HG03571 (cell line): ENCODE measurements at regions not wholly inside any gene's neighbourhood (a gene's known extent, or its start where the extent isn't known, plus 50 kb on each side); places are given as distances from the start of the nearest gene placed in this dataset.
"Not testable (repeated sequence)": the region's sequence is repeated elsewhere in the genome, so short reads cannot be mapped to it uniquely, and the experiment has no call there.

Source experiments
- ATAC-seq: cut with Tn5 transposase; IDR thresholded peaks from one replicate; pipeline ENCODE4 v1.9.1; 2021; ENCODE audit not compliant: unreplicated experiment

DNA sequence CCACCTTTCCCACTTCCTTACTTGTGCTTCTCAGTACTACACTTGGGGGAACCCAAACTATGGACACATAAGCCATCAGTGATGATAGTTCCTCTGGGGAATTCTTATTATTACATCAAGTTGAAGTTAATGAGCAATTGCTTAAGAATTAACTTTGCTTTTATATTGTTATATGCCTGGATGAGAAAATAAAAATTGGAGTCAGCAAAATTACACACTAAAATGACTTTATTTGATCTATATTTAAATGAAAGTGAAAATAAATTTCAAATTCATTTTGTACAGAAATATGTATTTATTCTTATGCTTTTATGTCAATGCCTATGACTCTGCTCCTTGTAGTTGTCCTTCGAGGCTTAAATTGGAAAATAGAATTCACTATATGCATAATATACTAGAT lies 149.4 kb upstream of the KCND2 start:
- ATAC-seq: no peak

DNA sequence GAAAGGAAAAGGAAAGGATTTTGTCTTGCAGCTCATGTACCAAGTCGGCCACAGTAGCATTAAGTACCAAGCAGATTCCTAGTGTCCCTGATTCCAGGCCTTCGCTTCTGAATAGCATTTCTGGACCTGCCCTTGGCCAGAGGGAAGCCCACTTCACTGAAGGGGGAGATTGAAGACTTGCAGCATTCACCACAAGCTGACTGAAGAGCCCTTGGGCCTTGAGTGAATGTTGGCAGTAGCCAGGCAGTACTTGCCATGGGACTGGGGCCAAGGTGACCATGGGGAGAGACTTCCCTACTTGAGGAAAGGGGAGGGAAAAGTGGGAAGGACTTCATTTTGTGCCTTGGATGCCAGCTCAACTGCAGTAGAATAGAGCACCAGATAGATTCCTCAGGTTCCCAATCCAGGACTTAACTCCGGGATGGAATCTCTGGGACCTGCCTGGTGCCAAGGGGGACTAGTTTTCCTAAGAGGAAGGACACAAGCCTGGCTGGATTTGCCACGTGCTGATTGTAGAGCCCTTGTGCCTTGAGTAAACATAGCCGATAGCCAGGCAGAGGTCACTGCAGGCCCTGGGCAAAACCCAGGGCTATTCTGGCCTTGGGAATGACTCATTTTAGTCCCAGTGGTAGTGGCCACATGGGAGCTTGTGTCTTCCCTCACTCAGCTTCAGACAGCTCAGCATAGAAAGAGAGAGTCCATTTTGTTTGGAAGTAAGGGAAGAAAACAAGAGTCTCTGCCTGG lies 141.7 kb upstream of the KCND2 start:
- ATAC-seq: no peak

DNA sequence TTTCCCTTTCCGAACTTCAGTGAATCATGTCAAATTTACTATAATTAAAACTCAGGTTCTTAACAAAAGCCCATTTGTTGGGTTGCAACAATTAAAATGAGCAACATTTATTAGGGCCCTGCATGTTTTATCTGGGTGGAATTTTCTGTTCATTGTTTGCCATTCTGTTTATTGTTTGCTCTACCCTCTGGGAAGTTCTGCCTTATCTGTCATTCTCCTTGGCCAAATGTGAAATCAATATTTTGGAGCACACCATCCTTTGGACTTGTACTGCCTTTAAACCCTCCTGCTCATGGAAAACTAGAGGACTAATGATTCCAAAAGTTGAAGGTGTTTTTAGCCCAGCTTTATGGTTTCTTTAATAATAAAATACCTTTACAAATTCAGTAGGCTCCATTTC lies 134.5 kb upstream of the KCND2 start:
- no peak for ATAC-seq

DNA sequence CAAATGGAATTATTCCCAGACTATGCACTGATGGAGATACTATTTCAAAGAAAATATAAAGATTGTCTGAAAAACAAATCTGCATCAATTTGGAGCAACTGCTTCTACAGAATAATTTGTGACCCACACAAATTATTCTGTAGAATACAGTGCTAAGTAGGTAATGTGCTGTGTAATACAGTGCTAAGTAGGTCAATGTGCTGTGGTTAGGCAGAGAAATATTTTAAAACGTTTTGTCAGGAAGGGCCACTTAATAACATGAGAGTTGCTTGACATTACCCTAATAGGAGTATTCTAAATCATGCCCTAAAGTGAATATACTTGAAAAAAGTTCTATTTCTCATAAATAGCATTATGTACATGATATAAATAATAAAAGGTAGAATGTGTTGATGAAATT lies 116.5 kb upstream of the KCND2 start:
- no peak for ATAC-seq

DNA sequence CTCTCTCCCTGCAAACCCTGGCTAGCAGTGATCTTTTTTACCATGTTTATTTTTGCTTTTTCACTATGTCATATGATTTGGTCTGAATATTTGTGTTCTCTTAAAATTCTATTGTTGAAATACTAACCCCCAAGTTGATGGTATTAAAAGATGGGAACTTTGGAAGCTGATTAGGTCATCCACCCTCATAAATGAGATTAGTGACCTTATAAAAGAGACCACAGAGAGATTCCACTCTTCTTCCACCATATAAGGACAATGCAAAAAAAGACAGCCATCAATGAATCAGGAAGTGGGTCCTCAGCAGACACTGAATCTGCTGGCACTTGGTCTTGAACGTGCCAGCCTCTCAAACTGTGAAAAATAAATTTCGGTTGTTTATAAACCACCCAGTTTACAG lies 112.8 kb upstream of the KCND2 start:
- ATAC-seq: no peak

DNA sequence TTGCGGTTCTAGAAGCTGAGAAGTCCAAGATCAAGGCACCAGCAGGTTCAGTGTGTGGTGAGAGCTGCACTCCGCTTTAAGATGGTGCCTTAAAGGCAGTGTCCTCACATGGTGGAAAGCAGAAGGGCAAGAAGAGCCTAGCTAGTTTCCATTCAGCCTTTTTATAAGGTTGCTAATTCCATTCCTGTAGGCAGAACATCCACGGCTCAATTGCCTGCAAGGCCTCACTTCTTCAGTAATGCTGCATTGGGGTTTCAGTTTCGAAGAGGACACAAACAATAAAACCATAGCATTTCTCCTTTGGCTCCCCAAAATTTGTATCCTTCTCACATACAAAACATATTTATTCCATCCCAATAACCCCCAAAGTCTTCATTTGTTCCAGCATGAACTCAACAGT lies 109.5 kb upstream of the KCND2 start:
- ATAC-seq: no peak

DNA sequence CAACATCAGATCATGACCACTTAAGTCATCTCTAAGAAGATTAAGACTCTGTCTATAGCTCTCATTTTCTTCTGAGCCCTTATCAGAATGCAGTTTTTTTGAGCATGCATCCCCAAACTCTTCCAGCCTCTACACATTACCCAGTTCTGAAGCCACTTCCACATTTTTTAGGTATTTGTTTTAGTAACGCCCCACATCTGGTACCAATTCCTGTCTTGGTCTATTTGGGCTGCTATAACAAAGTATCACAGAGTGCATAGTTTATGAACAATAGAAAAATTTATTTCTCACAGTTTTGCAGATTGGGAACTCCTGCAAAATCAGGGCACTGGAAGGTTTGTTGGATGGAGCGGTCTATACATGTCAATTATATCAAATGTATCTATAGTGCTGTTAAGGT lies 107.7 kb upstream of the KCND2 start:
- ATAC-seq: no peak

DNA sequence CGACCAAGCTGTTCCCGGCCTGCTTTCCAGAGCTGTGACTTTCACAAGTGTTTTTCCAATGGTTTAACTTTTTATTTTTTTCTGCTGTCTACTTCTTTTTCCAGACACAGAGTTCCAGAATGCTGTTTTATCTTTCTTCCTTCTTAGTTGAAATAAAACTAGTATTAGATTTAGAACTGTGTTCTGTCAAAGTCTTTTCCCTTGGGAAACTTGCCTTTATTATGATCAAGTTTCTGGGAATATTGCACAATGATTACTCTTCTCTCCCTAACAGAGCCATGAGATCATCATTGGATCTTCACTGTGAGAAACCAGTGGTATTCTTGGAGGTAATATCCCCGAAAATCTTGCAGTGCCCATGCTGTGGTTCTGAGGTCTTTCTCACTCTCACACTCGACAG lies 104.9 kb upstream of the KCND2 start:
- no peak for ATAC-seq

DNA sequence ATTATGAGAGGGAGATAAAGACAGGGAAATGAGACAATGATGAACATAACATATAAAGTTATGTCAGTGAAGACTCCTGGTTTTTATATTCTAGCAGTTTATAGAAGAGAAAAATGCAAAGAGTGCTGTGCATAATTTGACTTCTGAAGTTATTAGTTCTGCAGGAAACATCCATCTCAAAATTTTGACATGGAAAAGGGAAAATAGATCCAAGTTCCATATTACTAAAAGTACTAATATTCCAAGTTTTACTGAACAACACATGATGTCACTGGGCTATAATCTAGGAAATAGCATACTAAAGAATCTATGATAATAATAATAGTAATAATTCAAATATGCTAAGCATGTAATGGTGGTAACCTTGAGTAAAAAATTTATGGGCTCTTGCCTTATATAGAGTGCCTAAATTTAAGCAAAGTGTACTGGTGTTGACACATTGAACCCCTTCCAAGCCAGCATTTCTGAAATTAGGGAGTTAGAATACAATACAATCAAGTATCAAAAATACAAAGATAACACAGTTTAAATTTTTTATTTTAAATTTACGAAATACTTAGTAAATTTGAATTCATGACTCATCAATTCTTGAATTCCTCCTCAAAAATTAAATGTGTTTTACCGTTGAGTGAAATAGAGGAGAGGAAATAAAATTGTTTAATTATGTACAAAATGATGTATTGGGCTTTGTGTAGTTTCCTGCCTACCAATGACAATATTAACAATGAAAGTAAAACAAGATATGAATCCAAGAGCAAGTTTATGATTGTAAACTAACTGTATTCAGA lies 102.8 kb upstream of the KCND2 start:
- ATAC-seq: no peak

DNA sequence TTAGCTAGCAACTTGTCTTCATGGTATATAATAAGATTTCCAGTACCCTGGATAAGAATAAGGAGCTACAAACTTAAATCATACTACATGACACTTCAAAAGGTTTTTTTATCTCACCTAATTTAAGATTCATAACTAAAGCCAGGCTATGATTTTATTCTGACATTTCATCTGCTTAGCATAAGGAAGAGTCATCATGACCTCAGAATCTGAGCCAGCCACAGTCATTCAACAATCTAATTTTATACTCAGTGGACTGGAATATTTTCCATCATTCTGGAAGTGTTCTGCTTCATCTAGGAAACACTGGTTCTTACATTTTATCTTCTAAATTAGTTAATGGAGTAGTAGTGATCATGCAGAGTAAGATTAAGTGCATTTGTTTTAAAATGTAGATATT lies 102.1 kb upstream of the KCND2 start:
- ATAC-seq: no peak

DNA sequence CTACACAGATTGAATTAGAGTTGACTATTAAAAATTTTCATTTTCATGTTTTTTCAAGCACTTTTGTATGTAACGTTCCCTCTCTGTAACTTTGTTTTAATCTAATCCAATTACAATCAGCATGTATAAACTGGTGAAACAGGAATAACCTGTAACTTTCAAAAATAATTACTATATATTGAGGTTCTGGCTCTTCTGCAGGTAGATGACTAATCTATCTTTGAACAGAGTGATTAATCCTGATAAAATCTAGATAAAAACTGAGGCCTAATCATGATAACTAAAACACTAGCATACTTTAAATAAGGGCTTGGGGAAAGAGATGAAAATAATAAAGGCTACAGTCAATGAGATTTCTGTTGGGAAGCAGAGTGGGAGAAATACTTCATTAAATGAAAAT lies 101.6 kb upstream of the KCND2 start:
- ATAC-seq: no peak

DNA sequence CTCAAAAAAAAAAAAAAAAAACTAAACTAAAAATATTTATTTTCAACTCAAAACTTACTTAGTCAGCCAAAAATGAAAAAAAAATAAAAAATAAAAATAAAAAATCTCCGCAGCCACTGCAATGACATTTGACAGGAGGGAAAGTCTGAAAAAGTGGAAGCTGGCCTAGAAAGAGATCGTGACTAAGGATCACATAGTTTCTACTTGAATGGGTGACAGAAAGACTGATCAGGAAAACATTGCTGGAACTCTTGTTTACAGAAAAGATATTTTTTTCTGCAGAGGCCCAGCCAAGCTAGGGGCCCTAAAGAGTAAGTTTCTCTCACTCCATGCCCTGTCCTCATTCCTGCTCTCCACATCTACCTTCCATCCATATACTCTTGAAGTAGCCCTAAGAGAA lies 92.8 kb upstream of the KCND2 start:
- no peak for ATAC-seq

DNA sequence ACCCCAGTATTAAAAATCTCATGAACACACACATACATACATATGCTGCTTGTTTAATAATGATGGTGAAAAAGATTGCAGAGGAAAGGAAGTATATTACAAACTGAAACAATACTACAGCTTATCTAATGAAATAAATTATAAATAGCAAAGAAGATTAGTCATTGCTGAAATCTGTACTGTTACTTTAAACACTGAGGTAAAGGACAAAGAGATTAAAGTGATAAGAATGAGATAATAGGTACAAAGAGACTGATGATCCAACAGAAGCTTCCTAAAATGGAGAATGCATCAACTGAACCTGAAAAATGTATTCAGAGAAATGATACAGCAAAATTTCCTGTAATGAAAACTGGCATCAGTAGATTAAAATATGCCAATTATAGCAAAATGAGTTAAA lies 91.5 kb upstream of the KCND2 start:
- no peak for ATAC-seq

DNA sequence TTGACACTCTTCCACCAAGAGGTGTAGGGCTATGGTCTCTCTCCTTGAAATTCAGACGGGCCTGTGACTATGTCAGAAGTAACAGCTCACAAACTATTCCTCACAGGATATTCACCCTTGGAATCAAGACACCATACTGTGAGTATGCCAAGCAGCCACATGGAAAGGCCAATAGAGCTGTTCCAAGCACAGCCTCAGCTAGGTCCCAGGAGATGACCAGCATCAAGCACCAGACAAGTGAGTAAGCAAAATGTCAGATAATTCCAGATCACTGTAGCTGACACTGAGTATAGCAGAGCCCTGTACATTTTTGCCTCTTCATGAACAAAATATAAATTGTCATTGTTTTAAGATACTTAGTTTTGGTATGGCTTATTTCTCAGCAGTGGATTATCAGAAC lies 88.1 kb upstream of the KCND2 start:
- no peak for ATAC-seq

DNA sequence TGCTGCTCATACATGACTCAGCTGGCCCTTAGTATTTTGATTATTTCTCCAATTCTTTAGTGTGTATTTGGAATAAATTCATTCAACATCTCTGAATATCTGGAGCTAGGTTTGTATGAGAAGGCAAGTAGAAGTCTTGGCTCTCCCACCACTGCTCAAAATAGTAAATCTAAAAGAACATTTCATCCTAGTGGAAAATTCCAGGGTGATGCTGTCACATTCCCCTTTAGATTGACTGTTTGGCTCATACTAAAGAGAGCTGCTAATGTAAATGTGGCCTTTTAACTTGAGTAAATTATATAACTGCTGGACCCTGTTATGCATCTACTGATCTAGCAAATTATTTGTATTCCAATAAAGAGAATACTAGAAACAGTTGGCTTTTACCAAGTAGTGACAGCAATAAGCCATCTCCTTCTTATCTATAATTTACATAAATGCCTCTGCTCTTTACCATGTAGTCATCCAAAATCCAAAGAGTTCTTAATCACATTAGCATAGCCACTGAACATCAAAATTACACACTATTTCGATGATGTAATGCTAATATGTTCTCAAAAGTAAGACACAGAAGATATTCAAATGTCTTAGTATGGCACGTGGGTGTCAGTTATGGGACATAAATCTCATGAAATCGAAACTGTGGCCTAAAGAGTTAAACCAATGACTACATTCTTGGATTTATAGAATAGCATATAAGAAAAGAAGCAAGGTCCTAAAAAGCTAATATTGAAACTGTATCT lies 86.9 kb upstream of the KCND2 start:
- ATAC-seq: no peak

DNA sequence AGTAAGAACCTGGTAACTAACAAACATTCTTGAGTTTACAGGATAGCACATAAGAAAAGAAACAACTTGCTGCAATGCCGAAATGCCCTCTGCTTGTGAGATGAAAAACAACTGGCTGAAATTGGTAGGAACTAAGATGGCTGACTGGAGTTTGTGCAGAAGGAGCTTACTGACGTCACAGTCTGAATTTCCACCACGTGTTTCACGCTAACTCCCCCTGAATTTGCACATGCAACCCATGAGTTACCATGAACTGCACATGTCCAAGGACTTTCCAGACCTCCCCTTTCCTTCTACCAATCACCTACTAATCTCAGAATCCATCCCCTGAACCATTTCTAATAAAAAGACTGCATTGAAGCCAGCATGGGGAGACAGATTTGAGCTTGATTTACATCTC lies 86.3 kb upstream of the KCND2 start:
- no peak for ATAC-seq

DNA sequence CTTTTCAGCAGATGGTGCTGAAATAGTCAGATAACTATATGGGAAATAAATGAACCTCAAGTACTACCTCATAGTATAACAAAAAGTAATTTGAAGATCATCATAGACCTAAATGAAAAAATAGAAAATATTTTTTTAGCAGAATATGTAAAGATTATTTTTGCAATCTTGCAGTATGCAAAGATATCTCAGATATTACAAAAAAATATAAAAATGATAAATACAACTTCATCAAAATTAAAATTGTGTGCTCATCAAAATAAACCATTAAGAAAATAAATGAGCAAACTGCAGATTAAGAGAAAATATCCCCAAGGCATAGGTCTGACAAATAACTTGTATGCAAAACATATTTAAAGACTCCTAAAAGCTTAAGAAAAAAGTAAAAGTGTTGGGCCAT lies 83.4 kb upstream of the KCND2 start:
- ATAC-seq: no peak

DNA sequence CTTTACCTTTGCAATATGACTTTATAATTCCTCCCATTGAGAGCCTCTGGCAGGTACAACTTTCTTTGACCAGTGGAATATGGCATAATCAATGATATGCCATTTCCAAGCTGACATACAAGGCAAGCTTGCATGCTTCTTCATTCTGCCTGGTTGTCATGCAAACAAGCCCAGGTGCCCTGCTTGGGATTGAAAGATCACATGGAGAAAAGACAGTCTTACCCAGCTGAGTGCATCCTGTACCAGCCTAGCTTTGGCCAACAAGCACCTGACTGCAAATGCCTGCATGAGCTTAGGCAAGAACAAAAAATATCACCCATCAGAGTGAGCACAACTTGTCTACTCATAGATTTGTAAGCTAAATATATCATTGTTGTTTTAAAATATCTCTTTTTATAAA lies 82.9 kb upstream of the KCND2 start:
- ATAC-seq: no peak

DNA sequence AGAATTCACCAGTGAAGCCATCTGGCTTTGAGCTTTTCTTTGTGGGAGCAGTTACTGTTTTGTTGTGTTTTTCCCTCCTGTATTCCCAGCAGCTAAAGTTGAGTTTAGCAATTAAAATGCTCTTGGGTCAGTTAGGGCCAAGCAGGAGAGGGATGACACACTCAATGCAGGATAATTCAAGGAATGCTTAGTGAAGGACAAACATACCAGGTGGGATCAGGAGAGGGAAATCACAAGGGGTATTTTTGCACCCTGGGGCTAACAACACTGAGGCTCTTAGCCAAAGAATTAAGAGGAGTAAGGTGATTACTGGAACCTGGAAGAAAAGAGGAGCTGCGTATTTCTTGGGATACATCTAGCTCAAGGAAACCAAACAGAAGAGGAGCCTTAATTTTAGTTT lies 82.4 kb upstream of the KCND2 start:
- ATAC-seq: no peak

DNA sequence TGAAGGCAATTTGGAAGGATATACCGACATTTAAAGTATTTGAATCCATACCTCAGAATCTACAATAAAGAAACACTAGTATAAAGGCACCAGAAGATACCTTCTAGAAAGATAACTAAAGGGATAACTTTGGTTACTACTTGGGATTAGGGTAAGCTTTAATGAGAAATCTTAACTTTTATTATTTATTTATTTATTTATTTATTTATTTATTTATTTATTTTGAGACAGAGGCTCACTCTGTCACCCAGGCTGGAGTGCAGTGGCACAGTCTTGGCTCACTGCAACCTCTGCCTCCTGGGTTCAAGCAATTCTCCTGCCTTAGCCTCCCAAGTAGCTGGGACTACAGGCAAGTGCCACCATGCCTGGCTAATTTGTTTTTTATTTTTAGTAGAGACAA lies 81.6 kb upstream of the KCND2 start:
- ATAC-seq: not testable (repeated sequence)

DNA sequence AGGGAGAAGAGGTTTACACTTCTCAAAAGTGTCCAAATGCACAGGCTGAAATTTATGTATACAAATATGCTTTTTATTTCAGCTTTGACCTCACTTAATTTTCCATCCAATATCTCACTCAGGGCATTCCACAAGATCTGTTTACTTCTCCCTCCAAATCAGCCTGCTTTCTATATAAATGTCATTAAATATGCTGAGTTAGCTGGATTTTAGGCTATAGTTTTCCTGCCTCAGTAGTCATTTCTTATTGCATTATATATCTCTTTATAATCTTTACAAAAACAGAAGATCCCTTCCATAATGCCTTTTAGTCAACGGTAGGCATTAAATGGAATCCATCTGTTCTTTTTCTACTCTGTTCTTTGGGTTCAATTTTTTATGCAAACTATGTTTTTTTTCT lies 71.7 kb upstream of the KCND2 start:
- ATAC-seq: no peak

DNA sequence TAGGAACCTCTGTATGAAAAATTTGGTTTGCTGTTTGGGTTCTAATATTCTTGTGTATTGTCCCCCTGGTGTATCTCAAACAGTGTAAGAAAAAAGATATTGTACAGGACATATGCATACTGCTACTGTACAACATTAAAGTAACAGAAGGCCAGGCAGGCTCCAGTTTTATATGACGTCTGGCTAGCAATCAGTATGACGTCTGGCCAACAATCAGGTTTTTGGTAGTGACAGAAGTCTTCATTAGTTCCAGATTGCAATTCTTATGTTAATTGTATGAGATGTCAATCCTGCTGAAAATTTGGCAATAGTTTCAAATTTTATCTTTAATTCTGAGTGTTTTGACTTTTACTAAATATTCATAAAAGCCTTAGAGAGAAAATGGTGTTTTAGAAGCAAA lies 67.9 kb upstream of the KCND2 start:
- no peak for ATAC-seq
